ENCODE measurements at regions not wholly inside any gene's neighbourhood (a gene's known extent, or its start where the extent isn't known, plus 50 kb on each side); places are given as distances from the start of the nearest gene placed in this dataset.

- DNase-seq (ENCODE audit: low read depth), result no peak
These were observed 452.7 kb upstream of the TMPO start for GRCh38 chr12:98062464-98063245.

- DNase-seq (ENCODE audit: low read depth), result no peak
These were observed 450.9 kb upstream of the TMPO start for GRCh38 chr12:98064501-98064900.

GRCh38 chr12:98067795-98068194 is 447.6 kb upstream of the TMPO start:
- DNase-seq (ENCODE audit: low read depth), result no peak

- DNase-seq (ENCODE audit: low read depth), result no peak
These were observed 441.8 kb upstream of the TMPO start for GRCh38 chr12:98073610-98074009.

- no peak for DNase-seq (ENCODE audit: low read depth)
These were observed 441.1 kb upstream of the TMPO start for GRCh38 chr12:98074286-98074685.

- DNase-seq (ENCODE audit: low read depth), result no peak
These were observed 431.0 kb upstream of the TMPO start for GRCh38 chr12:98084391-98084790.

- no peak for DNase-seq (ENCODE audit: low read depth)
These were observed 430.2 kb upstream of the TMPO start for GRCh38 chr12:98085046-98085755.

- DNase-seq (ENCODE audit: low read depth), result no peak
These were observed 424.7 kb upstream of the TMPO start for GRCh38 chr12:98090731-98091130.

- no peak for DNase-seq (ENCODE audit: low read depth)
These were observed 419.0 kb upstream of the TMPO start for GRCh38 chr12:98096436-98096835.

- no peak for DNase-seq (ENCODE audit: low read depth)
These were observed 409.2 kb upstream of the TMPO start for GRCh38 chr12:98106031-98106683.

- DNase-seq (ENCODE audit: low read depth), result no peak
These were observed 406.1 kb upstream of the TMPO start for GRCh38 chr12:98109266-98109665.

GRCh38 chr12:98110536-98110935 is 404.9 kb upstream of the TMPO start:
- no peak for DNase-seq (ENCODE audit: low read depth)

GRCh38 chr12:98113548-98113947 is 401.8 kb upstream of the TMPO start:
- DNase-seq (ENCODE audit: low read depth), result no peak

- no peak for DNase-seq (ENCODE audit: low read depth)
These were observed 393.4 kb upstream of the TMPO start for GRCh38 chr12:98121963-98122362.

- DNase-seq (ENCODE audit: low read depth), result no peak
These were observed 392.3 kb upstream of the TMPO start for GRCh38 chr12:98123021-98123461.

- no peak for DNase-seq (ENCODE audit: low read depth)
These were observed 388.6 kb upstream of the TMPO start for GRCh38 chr12:98126637-98127335.

GRCh38 chr12:98127336-98127679 is 388.1 kb upstream of the TMPO start:
- DNase-seq (ENCODE audit: low read depth), result no peak

GRCh38 chr12:98127854-98128253 is 387.5 kb upstream of the TMPO start:
- no peak for DNase-seq (ENCODE audit: low read depth)

GRCh38 chr12:98136544-98136943 is 378.8 kb upstream of the TMPO start:
- DNase-seq (ENCODE audit: low read depth), result no peak

- DNase-seq (ENCODE audit: low read depth), result no peak
These were observed 378.1 kb upstream of the TMPO start for GRCh38 chr12:98137278-98137677.

GRCh38 chr12:98144953-98145352 is 370.4 kb upstream of the TMPO start:
- DNase-seq (ENCODE audit: low read depth), result no peak

- no peak for DNase-seq (ENCODE audit: low read depth)
These were observed 369.3 kb upstream of the TMPO start for GRCh38 chr12:98146043-98146442.

- no peak for DNase-seq (ENCODE audit: low read depth)
These were observed 368.9 kb upstream of the TMPO start for GRCh38 chr12:98146487-98146886.
